K562 (cell line): ENCODE measurements at regions not wholly inside any gene's neighbourhood (a gene's known extent, or its start where the extent isn't known, plus 50 kb on each side); places are given as distances from the start of the nearest gene placed in this dataset.

Experiments
- CREM ChIP-seq: IDR thresholded peaks from 2 replicates; pipeline ENCODE4 v1.6.1; 2014; ENCODE audit warnings: antibody characterized with exemption, low read depth
- E2F5 ChIP-seq: sonication (generic); formaldehyde crosslinking; IDR thresholded peaks from 2 replicates; pipeline ENCODE4 v1.8.0; 2022; ENCODE audit warnings: mild to moderate bottlenecking, missing genetic modification reagents
- FUS ChIP-seq: fragments of 200-400 bp; formaldehyde crosslinking; optimal IDR thresholded peaks from 2 replicates; pipeline ENCODE3; 2017; ENCODE audit warnings: low read depth, low read length
- GMEB1 ChIP-seq: fragments of 250-450 bp; sonication (Bioruptor Pico); IDR thresholded peaks from 2 replicates; pipeline ENCODE4 v1.4.0; 2020; ENCODE audit warnings: mild to moderate bottlenecking
- MAZ ChIP-seq, 2 experiments: fragments of 450-650 bp in 1 of 2; sonication (generic) in 1 of 2; formaldehyde crosslinking; IDR thresholded peaks in 1 of 2; conservative IDR thresholded peaks in 1 of 2; 2 replicates each; pipeline versions ENCODE4 v1.4.0 to v1.5.0; 2020; ENCODE audit warnings: mild to moderate bottlenecking in 1 of 2, missing genetic modification reagents in 1 of 2
- MYNN ChIP-seq, 2 experiments: sonication (generic); formaldehyde crosslinking in 1 of 2; IDR thresholded peaks; 2 replicates each; pipeline versions ENCODE4 v1.5.0 to v1.6.1; 2016 to 2020; ENCODE audit warnings: antibody characterized with exemption in 1 of 2, missing genetic modification reagents in 1 of 2
- NUFIP1 ChIP-seq: fragments of 450-650 bp; IDR thresholded peaks from 2 replicates; pipeline ENCODE4 v1.6.1; 2018; ENCODE audit not compliant: partially characterized antibody
- POLR2AphosphoS2 ChIP-seq: IDR thresholded peaks from 2 replicates; pipeline ENCODE4 v1.6.1; 2012; ENCODE audit warnings: low read length, improper control_type of control experiment
- RBM22 ChIP-seq: fragments of 200-400 bp; formaldehyde crosslinking; IDR thresholded peaks from 2 replicates; pipeline ENCODE4 v1.6.1; 2018; ENCODE audit warnings: low read length, low read depth; ENCODE audit not compliant: poor library complexity, severe bottlenecking
- TEAD1 ChIP-seq, 2 experiments: fragments of 450-650 bp in 1 of 2; sonication (generic) in 1 of 2; formaldehyde crosslinking; IDR thresholded peaks; 2 replicates each; pipeline versions ENCODE4 v1.4.0 to v1.8.0; 2020 to 2022; ENCODE audit warnings: mild to moderate bottlenecking in 2 of 2, missing genetic modification reagents in 1 of 2
- ZNF184 ChIP-seq: sonication (generic); formaldehyde crosslinking; IDR thresholded peaks from 2 replicates; pipeline ENCODE4 v1.5.0; 2020; ENCODE audit warnings: missing genetic modification reagents
- ZNF398 ChIP-seq: fragments of 250-450 bp; sonication (Bioruptor Pico); IDR thresholded peaks from 2 replicates; pipeline ENCODE4 v1.8.0; 2021; ENCODE audit warnings: moderate library complexity, mild to moderate bottlenecking, inconsistent platforms
- TF ChIP-seq, protein P1 (sequence below): sonication (generic); formaldehyde crosslinking; IDR thresholded peaks from 2 replicates; pipeline ENCODE4 v1.8.0; 2022; ENCODE audit warnings: mild to moderate bottlenecking, missing genetic modification reagents
- TF ChIP-seq, protein P2 (sequence below): IDR thresholded peaks from 2 replicates; pipeline ENCODE4 v1.6.1; 2011; ENCODE audit warnings: borderline replicate concordance, low read depth, mild to moderate bottlenecking, moderate library complexity, low read length; ENCODE audit not compliant: insufficient read depth, poor library complexity, severe bottlenecking
- TF ChIP-seq, protein P3 (sequence below): fragments of 250-450 bp; sonication (Bioruptor Pico); IDR thresholded peaks from 2 replicates; pipeline ENCODE4 v1.8.0; 2022; ENCODE audit warnings: inconsistent platforms

DNA sequence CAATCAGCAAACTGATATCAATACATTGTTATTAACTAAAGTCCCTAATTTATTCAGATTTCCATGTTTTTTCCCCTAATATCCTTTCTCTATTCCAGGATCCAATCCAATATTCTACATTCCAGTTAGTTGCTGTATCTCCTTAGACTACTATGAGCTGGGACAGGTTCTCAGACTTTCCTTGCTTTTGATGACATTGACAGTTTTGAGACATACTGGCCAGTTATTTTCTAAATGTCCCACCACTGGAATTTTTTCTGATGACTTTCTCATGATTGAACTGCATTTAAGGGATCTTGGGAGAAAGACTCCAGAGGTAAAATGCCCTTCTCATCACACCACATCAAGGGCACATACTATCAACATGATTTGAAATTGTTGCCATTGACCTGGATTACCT is 177.1 kb upstream of the MAF start (continued):
- TF ChIP-seq CREM (no peak), ZNF184 (CRISPR knock-in tag) (no peak), E2F5 (CRISPR knock-in tag) (no peak), POLR2AphosphoS2 (no peak), NUFIP1 (no peak), FUS (no peak), MAZ (CRISPR knock-in tag; conservative IDR thresholded peaks at IDR 0.05 in 1 of 2, IDR thresholded peaks at IDR 0.05 in 1 of 2) (no peak), TEAD1 (CRISPR knock-in tag; IDR thresholded peaks at IDR 0.05) (no peak), RBM22 (no peak), GMEB1 (CRISPR knock-in tag) (no peak), MYNN (IDR thresholded peaks at IDR 0.05) (no peak), MYNN (CRISPR knock-in tag; IDR thresholded peaks at IDR 0.05) (no peak), ZNF398 (CRISPR knock-in tag) (no peak)
- TF ChIP-seq, protein P1, sequence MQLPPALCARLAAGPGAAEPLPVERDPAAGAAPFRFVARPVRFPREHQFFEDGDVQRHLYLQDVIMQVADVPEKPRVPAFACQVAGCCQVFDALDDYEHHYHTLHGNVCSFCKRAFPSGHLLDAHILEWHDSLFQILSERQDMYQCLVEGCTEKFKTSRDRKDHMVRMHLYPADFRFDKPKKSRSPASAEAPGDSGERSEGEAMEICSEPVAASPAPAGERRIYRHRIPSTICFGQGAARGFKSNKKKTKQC (CRISPR knock-in tag), result no peak
- TF ChIP-seq, protein P2, sequence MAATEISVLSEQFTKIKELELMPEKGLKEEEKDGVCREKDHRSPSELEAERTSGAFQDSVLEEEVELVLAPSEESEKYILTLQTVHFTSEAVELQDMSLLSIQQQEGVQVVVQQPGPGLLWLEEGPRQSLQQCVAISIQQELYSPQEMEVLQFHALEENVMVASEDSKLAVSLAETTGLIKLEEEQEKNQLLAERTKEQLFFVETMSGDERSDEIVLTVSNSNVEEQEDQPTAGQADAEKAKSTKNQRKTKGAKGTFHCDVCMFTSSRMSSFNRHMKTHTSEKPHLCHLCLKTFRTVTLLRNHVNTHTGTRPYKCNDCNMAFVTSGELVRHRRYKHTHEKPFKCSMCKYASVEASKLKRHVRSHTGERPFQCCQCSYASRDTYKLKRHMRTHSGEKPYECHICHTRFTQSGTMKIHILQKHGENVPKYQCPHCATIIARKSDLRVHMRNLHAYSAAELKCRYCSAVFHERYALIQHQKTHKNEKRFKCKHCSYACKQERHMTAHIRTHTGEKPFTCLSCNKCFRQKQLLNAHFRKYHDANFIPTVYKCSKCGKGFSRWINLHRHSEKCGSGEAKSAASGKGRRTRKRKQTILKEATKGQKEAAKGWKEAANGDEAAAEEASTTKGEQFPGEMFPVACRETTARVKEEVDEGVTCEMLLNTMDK, result no peak
- TF ChIP-seq, protein P3, sequence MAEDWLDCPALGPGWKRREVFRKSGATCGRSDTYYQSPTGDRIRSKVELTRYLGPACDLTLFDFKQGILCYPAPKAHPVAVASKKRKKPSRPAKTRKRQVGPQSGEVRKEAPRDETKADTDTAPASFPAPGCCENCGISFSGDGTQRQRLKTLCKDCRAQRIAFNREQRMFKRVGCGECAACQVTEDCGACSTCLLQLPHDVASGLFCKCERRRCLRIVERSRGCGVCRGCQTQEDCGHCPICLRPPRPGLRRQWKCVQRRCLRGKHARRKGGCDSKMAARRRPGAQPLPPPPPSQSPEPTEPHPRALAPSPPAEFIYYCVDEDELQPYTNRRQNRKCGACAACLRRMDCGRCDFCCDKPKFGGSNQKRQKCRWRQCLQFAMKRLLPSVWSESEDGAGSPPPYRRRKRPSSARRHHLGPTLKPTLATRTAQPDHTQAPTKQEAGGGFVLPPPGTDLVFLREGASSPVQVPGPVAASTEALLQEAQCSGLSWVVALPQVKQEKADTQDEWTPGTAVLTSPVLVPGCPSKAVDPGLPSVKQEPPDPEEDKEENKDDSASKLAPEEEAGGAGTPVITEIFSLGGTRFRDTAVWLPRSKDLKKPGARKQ (CRISPR knock-in tag), result no peak
